ENCODE measurements at regions not wholly inside any gene's neighbourhood (a gene's known extent, or its start where the extent isn't known, plus 50 kb on each side); places are given as distances from the start of the nearest gene placed in this dataset.

DNA sequence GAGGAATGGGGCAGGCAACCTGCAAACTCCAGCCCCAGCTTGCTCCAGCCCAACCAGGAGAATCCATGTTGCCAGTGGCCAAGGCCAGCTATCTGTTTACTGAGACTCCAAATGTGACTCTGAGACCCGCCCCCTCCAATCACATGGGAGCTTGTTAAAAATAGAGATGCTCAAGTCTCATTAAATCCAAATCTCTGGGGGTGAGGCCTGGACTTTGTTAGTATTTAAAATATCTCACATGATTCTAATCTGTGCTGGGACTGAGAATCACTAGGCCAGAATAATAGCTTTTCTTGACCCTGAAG, 224.2 kb upstream of the TBL1XR1 start:
- no peak overlapping the region for H3K4me3 ChIP-seq
- intact Hi-C loops (cut with DNase I) = no loop called here
- H3K9me3 ChIP-seq = no peaks in the 10 kb centered on the region
- TF ChIP-seq, protein P1, sequence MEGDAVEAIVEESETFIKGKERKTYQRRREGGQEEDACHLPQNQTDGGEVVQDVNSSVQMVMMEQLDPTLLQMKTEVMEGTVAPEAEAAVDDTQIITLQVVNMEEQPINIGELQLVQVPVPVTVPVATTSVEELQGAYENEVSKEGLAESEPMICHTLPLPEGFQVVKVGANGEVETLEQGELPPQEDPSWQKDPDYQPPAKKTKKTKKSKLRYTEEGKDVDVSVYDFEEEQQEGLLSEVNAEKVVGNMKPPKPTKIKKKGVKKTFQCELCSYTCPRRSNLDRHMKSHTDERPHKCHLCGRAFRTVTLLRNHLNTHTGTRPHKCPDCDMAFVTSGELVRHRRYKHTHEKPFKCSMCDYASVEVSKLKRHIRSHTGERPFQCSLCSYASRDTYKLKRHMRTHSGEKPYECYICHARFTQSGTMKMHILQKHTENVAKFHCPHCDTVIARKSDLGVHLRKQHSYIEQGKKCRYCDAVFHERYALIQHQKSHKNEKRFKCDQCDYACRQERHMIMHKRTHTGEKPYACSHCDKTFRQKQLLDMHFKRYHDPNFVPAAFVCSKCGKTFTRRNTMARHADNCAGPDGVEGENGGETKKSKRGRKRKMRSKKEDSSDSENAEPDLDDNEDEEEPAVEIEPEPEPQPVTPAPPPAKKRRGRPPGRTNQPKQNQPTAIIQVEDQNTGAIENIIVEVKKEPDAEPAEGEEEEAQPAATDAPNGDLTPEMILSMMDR (IDR thresholded peaks at IDR 0.05) = no peak
- ATAC-seq = peak in 2 of 4 donors; percentile 34 to 49
- WGBS, 3 donors = 40 to 88% (median 41%) methylated on average over 1 of the region's 1 CpG
- no peak for DNase-seq
- H3K4me1 ChIP-seq = peaks cover 22% of the 10 kb centered on the region
- no peaks in the 10 kb centered on the region for H3K27me3 ChIP-seq (ENCODE audit: insufficient read depth in 3 of 3, low read length in 2 of 3)
- no peaks in the 10 kb centered on the region for H3K36me3 ChIP-seq (ENCODE audit: insufficient read depth in 1 of 2, low read depth in 1 of 2)
- H3K27ac ChIP-seq = no peak overlapping the region

DNA sequence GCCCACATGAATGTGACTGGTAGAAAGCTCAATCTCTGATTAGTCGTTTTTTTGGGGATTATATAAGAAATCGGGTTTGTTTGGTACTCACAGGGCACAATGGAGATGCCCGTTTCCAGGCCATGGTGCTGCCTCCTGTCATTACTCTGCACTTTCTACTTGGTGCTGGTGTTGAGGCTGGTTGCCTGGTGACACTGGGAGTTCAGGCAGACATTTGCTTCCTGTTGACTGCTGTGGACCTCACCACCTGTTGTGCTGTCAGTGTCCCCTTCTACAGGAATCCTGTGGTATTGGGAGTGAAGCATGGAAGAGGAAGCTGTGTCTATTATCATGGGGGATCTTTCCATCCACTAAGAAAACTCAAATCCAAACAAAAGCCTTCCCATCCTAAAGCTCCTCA, 227.2 kb upstream of the TBL1XR1 start:
- no peaks in the 10 kb centered on the region for H3K27me3 ChIP-seq (ENCODE audit: insufficient read depth in 3 of 3, low read length in 2 of 3)
- TF ChIP-seq, protein P1 (IDR thresholded peaks at IDR 0.05) = no peak
- no peak overlapping the region for H3K4me3 ChIP-seq
- intact Hi-C loops (cut with DNase I) = no loop called here
- peaks cover 9% of the 10 kb centered on the region for H3K4me1 ChIP-seq
- H3K9me3 ChIP-seq = no peaks in the 10 kb centered on the region
- H3K36me3 ChIP-seq (ENCODE audit: insufficient read depth in 1 of 2, low read depth in 1 of 2) = no peaks in the 10 kb centered on the region
- no peak overlapping the region for H3K27ac ChIP-seq
- 83 to 92% (median 85%) methylated on average over 3 of the region's 3 CpGs for WGBS, 3 donors
- ATAC-seq (no peak), DNase-seq (no peak)

DNA sequence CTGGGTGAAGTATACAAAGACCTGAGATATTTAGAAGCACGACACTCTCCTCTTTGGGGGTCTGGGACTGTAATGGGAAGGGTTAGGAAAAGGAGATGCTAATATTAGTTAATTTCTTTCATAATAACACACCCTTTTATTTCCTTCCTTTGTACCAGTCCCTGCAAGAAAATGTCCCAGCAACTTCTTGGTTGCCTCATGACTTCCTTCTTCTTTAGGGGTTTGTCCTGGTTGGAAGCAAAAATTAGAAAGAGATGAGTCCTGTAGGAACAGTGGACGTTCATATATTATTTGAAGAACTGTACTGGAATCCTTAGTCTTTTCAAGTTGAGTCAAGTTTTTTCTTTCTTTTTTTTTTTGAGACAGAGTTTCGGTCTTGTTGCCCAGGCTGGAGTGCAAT, 227.8 kb upstream of the TBL1XR1 start:
- Histone ChIP-seq H3K4me1 (peaks cover 9% of the 10 kb centered on the region), H3K27me3 (ENCODE audit: insufficient read depth in 3 of 3, low read length in 2 of 3) (no peaks in the 10 kb centered on the region), H3K9me3 (no peaks in the 10 kb centered on the region), H3K36me3 (ENCODE audit: insufficient read depth in 1 of 2, low read depth in 1 of 2) (no peaks in the 10 kb centered on the region), H3K27ac (no peak overlapping the region), H3K4me3 (no peak overlapping the region)
- TF ChIP-seq, protein P1 (IDR thresholded peaks at IDR 0.05) = no peak
- WGBS, 3 donors = 86 to 96% (median 91%) methylated on average over 3 of the region's 3 CpGs
- no peak for DNase-seq
- no peak for ATAC-seq
- intact Hi-C loops (cut with DNase I) = no loop called here

DNA sequence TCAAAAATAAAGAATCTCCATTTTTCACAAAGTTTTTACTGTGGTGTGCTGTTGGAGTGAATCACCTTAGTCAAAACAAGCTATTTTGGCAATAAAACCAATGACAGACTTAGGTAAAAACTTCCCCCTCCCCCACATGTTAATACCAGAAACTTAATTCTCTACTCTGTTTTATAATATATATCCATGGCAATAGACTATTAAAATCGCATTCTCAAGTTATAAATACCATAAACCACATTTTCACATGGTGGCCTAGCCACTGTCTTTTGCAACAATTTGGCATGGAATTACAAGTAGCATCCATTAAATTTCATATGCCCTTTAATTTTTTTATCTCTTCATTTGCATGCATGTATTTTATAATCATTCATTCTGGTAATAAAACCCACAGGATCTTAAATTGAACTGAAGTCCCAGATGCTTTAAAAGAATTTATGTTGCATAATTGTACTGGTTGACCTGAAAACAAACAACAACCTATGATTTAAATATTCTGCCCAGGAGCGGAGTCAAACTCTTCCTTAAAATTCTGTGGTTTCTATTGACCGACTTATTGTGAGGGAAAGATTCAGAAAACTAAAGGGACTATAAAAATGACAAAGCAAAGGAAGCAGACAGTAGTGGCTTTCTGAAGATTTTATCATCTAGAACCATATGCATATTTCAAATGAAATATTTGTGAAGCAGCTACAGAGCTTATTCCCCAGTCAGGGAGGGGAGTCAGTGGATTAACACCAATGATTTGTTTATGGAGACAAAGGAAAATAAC, 229.0 kb upstream of the TBL1XR1 start:
- Histone ChIP-seq H3K9me3 (no peaks in the 10 kb centered on the region), H3K4me3 (no peak overlapping the region), H3K27me3 (ENCODE audit: insufficient read depth in 3 of 3, low read length in 2 of 3) (no peaks in the 10 kb centered on the region), H3K4me1 (no peaks in the 10 kb centered on the region), H3K27ac (no peak overlapping the region), H3K36me3 (ENCODE audit: insufficient read depth in 1 of 2, low read depth in 1 of 2) (no peaks in the 10 kb centered on the region)
- TF ChIP-seq, protein P1 (IDR thresholded peaks at IDR 0.05) = no peak
- intact Hi-C loops (cut with DNase I) = loop anchor here in 1 of 2 donors (2.0 kb wide), 1 partner anchor 17 kb away; no protein-coding TSS in a partner anchor
- DNase-seq (no peak), ATAC-seq (no peak)
- 80 to 89% (median 81%) methylated on average over 3 of the region's 3 CpGs for WGBS, 3 donors
